ENCODE measurements at regions not wholly inside any gene's neighbourhood (a gene's known extent, or its start where the extent isn't known, plus 50 kb on each side); places are given as distances from the start of the nearest gene placed in this dataset.
"Not testable (repeated sequence)": the region's sequence is repeated elsewhere in the genome, so short reads cannot be mapped to it uniquely, and the experiment has no call there.

- intact Hi-C loops (cut with DNase I), result no loop called here
- 60% methylated on average over 1 of the region's 2 CpGs for WGBS (ENCODE audit: insufficient coverage, low coverage, low lambda C conversion rate, missing lambda C conversion rate)
- TF ChIP-seq CTCF (IDR thresholded peaks at IDR 0.05), result no peak
- no peak for TF ChIP-seq POLR2A (IDR thresholded peaks at IDR 0.05)
- H3K9me3 ChIP-seq, result no peaks in the 10 kb centered on the region
- no peaks in the 10 kb centered on the region for H3K4me1 ChIP-seq
- DNase-seq, result no peak
- no peaks in the 10 kb centered on the region for H3K27me3 ChIP-seq
- H3K36me3 ChIP-seq, result no peaks in the 10 kb centered on the region
- H3K4me3 ChIP-seq, result no peak overlapping the region
- no peak overlapping the region for H3K27ac ChIP-seq
- no peak for ATAC-seq
Measured at GRCh38 chr2:199057936-199058335, 399.8 kb downstream of the SATB2 start.

GRCh38 chr2:199055336-199055735, 402.4 kb downstream of the SATB2 start:
- Histone ChIP-seq H3K36me3 (no peaks in the 10 kb centered on the region), H3K27me3 (no peaks in the 10 kb centered on the region), H3K4me3 (no peak overlapping the region), H3K9me3 (no peaks in the 10 kb centered on the region), H3K4me1 (no peaks in the 10 kb centered on the region), H3K27ac (no peak overlapping the region)
- TF ChIP-seq CTCF (IDR thresholded peaks at IDR 0.05), result no peak
- intact Hi-C loops (cut with DNase I), result no loop called here
- WGBS (ENCODE audit: insufficient coverage, low coverage, low lambda C conversion rate, missing lambda C conversion rate), result 34% methylated on average over 2 of the region's 2 CpGs
- DNase-seq (no peak), ATAC-seq (no peak)

GRCh38 chr2:199042660-199043379, 414.9 kb downstream of the SATB2 start:
- no peak overlapping the region for H3K4me3 ChIP-seq
- no peak for DNase-seq
- no peak for ATAC-seq
- no peak overlapping the region for H3K27ac ChIP-seq
- no peaks in the 10 kb centered on the region for H3K27me3 ChIP-seq
- TF ChIP-seq POLR2A (IDR thresholded peaks at IDR 0.05), result no peak
- TF ChIP-seq CTCF (IDR thresholded peaks at IDR 0.05), result no peak
- H3K9me3 ChIP-seq, result no peaks in the 10 kb centered on the region
- H3K36me3 ChIP-seq, result no peaks in the 10 kb centered on the region
- H3K4me1 ChIP-seq, result no peaks in the 10 kb centered on the region
- WGBS (ENCODE audit: insufficient coverage, low coverage, low lambda C conversion rate, missing lambda C conversion rate), result 72% methylated on average over 2 of the region's 2 CpGs
- intact Hi-C loops (cut with DNase I), result no loop called here

- no peak for DNase-seq
Measured at GRCh38 chr2:199040522-199040921, 417.2 kb downstream of the SATB2 start.

GRCh38 chr2:199033761-199034160, 424.0 kb downstream of the SATB2 start:
- DNase-seq; ATAC-seq; H3K27ac ChIP-seq; intact Hi-C loops (cut with DNase I); H3K4me3 ChIP-seq; H3K36me3 ChIP-seq; H3K4me1 ChIP-seq; H3K27me3 ChIP-seq; H3K9me3 ChIP-seq: not testable (repeated sequence)
- 73% methylated on average over 3 of the region's 3 CpGs for WGBS (ENCODE audit: insufficient coverage, low coverage, low lambda C conversion rate, missing lambda C conversion rate)

More at GRCh38 chr2:199040522-199040921, 417.2 kb downstream of the SATB2 start:
- Histone ChIP-seq H3K27me3 (no peaks in the 10 kb centered on the region), H3K36me3 (no peaks in the 10 kb centered on the region), H3K4me3 (no peak overlapping the region), H3K4me1 (no peaks in the 10 kb centered on the region), H3K27ac (no peak overlapping the region), H3K9me3 (no peaks in the 10 kb centered on the region)
- intact Hi-C loops (cut with DNase I), result no loop called here
- no peak for TF ChIP-seq POLR2A (IDR thresholded peaks at IDR 0.05)
- no peak for TF ChIP-seq CTCF (IDR thresholded peaks at IDR 0.05)
- 33% methylated on average over 2 of the region's 2 CpGs for WGBS (ENCODE audit: insufficient coverage, low coverage, low lambda C conversion rate, missing lambda C conversion rate)
- ATAC-seq, result no peak
